HepG2 (cell line): ENCODE measurements at regions not wholly inside any gene's neighbourhood (a gene's known extent, or its start where the extent isn't known, plus 50 kb on each side); places are given as distances from the start of the nearest gene placed in this dataset.

ENCODE experiments used
- BRD4 ChIP-seq: sonication (generic); formaldehyde crosslinking; IDR thresholded peaks from 2 replicates; pipeline ENCODE4 v1.4.0; 2020; ENCODE audit warnings: missing genetic modification reagents
- CHD2 ChIP-seq: IDR thresholded peaks from 2 replicates; pipeline ENCODE4 v1.6.1; 2011; ENCODE audit warnings: low read depth, low read length, improper control_type of control experiment
- FOXK1 ChIP-seq: sonication (generic); formaldehyde crosslinking; IDR thresholded peaks from 2 replicates; pipeline ENCODE4 v1.4.0; 2020; ENCODE audit warnings: low read depth, missing genetic modification reagents, borderline replicate concordance
- FOXK2 ChIP-seq: fragments of 450-650 bp; IDR thresholded peaks from 2 replicates; pipeline ENCODE4 v1.6.1; 2016
- KDM5A ChIP-seq: fragments of 200-600 bp; sonication (generic); IDR thresholded peaks from 2 replicates; pipeline ENCODE4 v1.7.0; 2018; ENCODE audit warnings: antibody characterized with exemption, mild to moderate bottlenecking, low read length, borderline replicate concordance
- SATB2 ChIP-seq: sonication (generic); formaldehyde crosslinking; IDR thresholded peaks from 2 replicates; pipeline ENCODE4 v1.5.0; 2020; ENCODE audit warnings: missing genetic modification reagents
- TOPORS ChIP-seq: sonication (generic); formaldehyde crosslinking; IDR thresholded peaks from 2 replicates; pipeline ENCODE4 v1.8.0; 2023; ENCODE audit warnings: mild to moderate bottlenecking, missing genetic modification reagents
- ZFP82 ChIP-seq: sonication (generic); formaldehyde crosslinking; IDR thresholded peaks from 2 replicates; pipeline ENCODE4 v1.5.1; 2020; ENCODE audit warnings: mild to moderate bottlenecking, missing genetic modification reagents, borderline replicate concordance
- ZNF225 ChIP-seq: sonication (generic); formaldehyde crosslinking; IDR thresholded peaks from 2 replicates; pipeline ENCODE4 v1.4.0; 2020; ENCODE audit warnings: mild to moderate bottlenecking, missing genetic modification reagents
- ZNF230 ChIP-seq: sonication (generic); formaldehyde crosslinking; IDR thresholded peaks from 2 replicates; pipeline ENCODE4 v1.4.0; 2020; ENCODE audit warnings: mild to moderate bottlenecking, missing genetic modification reagents
- ZNF570 ChIP-seq: sonication (generic); formaldehyde crosslinking; IDR thresholded peaks from 2 replicates; pipeline ENCODE4 v1.4.0; 2020; ENCODE audit warnings: mild to moderate bottlenecking, missing genetic modification reagents, borderline replicate concordance
- ZNF577 ChIP-seq: sonication (generic); formaldehyde crosslinking; IDR thresholded peaks from 2 replicates; pipeline ENCODE4 v1.4.0; 2020; ENCODE audit warnings: mild to moderate bottlenecking, low read depth, missing genetic modification reagents, borderline replicate concordance
- ZNF607 ChIP-seq: sonication (generic); formaldehyde crosslinking; IDR thresholded peaks from 2 replicates; pipeline ENCODE4 v1.5.1; 2020; ENCODE audit warnings: missing genetic modification reagents, mild to moderate bottlenecking, borderline replicate concordance
- ZNF7 ChIP-seq: IDR thresholded peaks from 2 replicates; pipeline ENCODE4 v1.6.1; 2016; ENCODE audit warnings: missing biosample characterization, missing genetic modification reagents
- ZNF773 ChIP-seq: sonication (generic); formaldehyde crosslinking; IDR thresholded peaks from 2 replicates; pipeline ENCODE4 v1.4.0; 2020; ENCODE audit warnings: missing genetic modification reagents, borderline replicate concordance
- ZNF816 ChIP-seq: sonication (generic); formaldehyde crosslinking; IDR thresholded peaks from 2 replicates; pipeline ENCODE4 v1.8.0; 2022; ENCODE audit warnings: missing genetic modification reagents, mild to moderate bottlenecking, borderline replicate concordance
- ZNF891 ChIP-seq: sonication (generic); formaldehyde crosslinking; IDR thresholded peaks from 2 replicates; pipeline ENCODE4 v1.5.0; 2020; ENCODE audit warnings: mild to moderate bottlenecking, missing genetic modification reagents
- TF ChIP-seq, protein P1 (sequence below), 2 experiments: sonication (generic) in 1 of 2; formaldehyde crosslinking in 1 of 2; IDR thresholded peaks; 2 replicates each; pipeline versions ENCODE4 v1.4.0 to v1.6.1; 2018 to 2020; ENCODE audit warnings: missing genetic modification reagents in 2 of 2, borderline replicate concordance in 1 of 2, low read depth in 1 of 2, mild to moderate bottlenecking in 1 of 2, missing biosample characterization in 1 of 2
- TF ChIP-seq, protein P2 (sequence below): sonication (generic); formaldehyde crosslinking; IDR thresholded peaks from 2 replicates; pipeline ENCODE4 v1.5.1; 2020; ENCODE audit warnings: mild to moderate bottlenecking, missing genetic modification reagents, borderline replicate concordance
- TF ChIP-seq, protein P3 (sequence below): sonication (generic); formaldehyde crosslinking; IDR thresholded peaks from 2 replicates; pipeline ENCODE4 v1.4.0; 2020; ENCODE audit warnings: missing genetic modification reagents
- TF ChIP-seq, protein P4 (sequence below): sonication (generic); formaldehyde crosslinking; IDR thresholded peaks from 2 replicates; pipeline ENCODE4 v1.4.0; 2020; ENCODE audit warnings: missing genetic modification reagents, borderline replicate concordance
- TF ChIP-seq, protein P5 (sequence below): IDR thresholded peaks from 2 replicates; pipeline ENCODE4 v1.6.1; 2012; ENCODE audit warnings: inconsistent platforms

DNA sequence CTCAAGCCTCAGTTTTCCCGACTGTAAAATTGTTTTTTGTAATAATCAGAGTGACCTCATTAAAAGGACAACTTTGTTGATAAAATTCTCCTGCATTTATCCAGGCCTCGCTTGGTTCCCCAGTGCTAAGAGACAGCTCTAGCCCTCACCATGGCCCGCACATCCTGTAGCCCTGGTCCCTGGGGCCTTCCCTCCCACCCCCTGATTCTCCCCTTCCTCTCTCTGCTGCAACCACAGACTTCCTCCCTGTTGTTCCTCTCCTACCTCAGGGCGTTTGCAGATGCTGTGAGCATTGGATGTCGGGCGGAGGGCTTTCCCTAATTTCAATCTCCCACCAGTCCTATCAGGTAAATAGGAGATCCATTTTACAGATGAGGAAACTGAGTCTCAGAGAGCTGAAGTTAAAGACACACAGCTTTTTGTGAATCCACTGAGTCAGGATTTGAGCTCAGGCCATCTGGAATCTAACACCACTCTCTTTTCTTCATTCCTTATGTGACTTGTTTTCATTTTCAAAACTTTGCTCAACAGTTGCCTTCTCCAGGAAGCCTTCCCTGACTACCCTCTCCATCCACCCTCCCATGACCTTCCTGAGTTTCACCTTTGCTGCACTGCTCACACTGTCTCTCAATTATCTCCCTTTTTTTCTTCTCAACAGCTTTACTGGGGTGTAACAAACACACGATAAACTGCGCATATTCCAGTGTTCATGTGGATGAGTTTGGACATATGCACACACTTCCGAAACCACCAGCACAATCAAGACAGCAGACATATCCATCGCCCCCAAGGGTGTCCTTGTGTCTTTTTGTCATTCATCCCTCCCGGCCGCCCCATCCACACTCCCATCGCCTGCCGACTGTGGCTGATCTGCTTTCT is 107.1 kb downstream of the CEBPB start (continued):
- TF ChIP-seq, protein P1, sequence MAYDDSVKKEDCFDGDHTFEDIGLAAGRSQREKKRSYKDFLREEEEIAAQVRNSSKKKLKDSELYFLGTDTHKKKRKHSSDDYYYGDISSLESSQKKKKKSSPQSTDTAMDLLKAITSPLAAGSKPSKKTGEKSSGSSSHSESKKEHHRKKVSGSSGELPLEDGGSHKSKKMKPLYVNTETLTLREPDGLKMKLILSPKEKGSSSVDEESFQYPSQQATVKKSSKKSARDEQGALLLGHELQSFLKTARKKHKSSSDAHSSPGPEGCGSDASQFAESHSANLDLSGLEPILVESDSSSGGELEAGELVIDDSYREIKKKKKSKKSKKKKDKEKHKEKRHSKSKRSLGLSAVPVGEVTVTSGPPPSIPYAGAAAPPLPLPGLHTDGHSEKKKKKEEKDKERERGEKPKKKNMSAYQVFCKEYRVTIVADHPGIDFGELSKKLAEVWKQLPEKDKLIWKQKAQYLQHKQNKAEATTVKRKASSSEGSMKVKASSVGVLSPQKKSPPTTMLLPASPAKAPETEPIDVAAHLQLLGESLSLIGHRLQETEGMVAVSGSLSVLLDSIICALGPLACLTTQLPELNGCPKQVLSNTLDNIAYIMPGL (CRISPR knock-in tag; IDR thresholded peaks at IDR 0.05; ENCODE audit: borderline replicate concordance in 1 of 2, low read depth in 1 of 2): no peak
- TF ChIP-seq, protein P2, sequence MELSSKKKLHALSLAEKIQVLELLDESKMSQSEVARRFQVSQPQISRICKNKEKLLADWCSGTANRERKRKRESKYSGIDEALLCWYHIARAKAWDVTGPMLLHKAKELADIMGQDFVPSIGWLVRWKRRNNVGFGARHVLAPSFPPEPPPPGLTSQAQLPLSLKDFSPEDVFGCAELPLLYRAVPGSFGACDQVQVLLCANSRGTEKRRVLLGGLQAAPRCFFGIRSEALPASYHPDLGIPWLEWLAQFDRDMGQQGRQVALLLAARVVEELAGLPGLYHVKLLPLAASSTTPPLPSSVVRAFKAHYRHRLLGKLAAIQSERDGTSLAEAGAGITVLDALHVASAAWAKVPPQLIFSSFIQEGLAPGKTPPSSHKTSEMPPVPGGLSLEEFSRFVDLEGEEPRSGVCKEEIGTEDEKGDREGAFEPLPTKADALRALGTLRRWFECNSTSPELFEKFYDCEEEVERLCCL: no peak
- TF ChIP-seq KDM5A (no peak), FOXK2 (no peak), ZNF7 (CRISPR knock-in tag) (no peak), TOPORS (CRISPR knock-in tag) (no peak), ZNF230 (no peak), FOXK1 (CRISPR knock-in tag) (no peak), ZNF577 (CRISPR knock-in tag) (no peak), ZNF570 (CRISPR knock-in tag) (no peak), BRD4 (CRISPR knock-in tag) (no peak), CHD2 (no peak), ZNF607 (no peak), ZNF816 (no peak), ZFP82 (CRISPR knock-in tag) (0 out of 2 replicates have a peak, but pooled peaks have one; percentile 28), ZNF891 (no peak), SATB2 (CRISPR knock-in tag) (no peak), ZNF225 (CRISPR knock-in tag) (0 out of 2 replicates have a peak, but pooled peaks have one; percentile 6), ZNF773 (CRISPR knock-in tag) (no peak)
- TF ChIP-seq, protein P3, sequence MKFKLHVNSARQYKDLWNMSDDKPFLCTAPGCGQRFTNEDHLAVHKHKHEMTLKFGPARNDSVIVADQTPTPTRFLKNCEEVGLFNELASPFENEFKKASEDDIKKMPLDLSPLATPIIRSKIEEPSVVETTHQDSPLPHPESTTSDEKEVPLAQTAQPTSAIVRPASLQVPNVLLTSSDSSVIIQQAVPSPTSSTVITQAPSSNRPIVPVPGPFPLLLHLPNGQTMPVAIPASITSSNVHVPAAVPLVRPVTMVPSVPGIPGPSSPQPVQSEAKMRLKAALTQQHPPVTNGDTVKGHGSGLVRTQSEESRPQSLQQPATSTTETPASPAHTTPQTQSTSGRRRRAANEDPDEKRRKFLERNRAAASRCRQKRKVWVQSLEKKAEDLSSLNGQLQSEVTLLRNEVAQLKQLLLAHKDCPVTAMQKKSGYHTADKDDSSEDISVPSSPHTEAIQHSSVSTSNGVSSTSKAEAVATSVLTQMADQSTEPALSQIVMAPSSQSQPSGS (CRISPR knock-in tag): no peak
- TF ChIP-seq, protein P4, sequence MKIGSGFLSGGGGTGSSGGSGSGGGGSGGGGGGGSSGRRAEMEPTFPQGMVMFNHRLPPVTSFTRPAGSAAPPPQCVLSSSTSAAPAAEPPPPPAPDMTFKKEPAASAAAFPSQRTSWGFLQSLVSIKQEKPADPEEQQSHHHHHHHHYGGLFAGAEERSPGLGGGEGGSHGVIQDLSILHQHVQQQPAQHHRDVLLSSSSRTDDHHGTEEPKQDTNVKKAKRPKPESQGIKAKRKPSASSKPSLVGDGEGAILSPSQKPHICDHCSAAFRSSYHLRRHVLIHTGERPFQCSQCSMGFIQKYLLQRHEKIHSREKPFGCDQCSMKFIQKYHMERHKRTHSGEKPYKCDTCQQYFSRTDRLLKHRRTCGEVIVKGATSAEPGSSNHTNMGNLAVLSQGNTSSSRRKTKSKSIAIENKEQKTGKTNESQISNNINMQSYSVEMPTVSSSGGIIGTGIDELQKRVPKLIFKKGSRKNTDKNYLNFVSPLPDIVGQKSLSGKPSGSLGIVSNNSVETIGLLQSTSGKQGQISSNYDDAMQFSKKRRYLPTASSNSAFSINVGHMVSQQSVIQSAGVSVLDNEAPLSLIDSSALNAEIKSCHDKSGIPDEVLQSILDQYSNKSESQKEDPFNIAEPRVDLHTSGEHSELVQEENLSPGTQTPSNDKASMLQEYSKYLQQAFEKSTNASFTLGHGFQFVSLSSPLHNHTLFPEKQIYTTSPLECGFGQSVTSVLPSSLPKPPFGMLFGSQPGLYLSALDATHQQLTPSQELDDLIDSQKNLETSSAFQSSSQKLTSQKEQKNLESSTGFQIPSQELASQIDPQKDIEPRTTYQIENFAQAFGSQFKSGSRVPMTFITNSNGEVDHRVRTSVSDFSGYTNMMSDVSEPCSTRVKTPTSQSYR (CRISPR knock-in tag): no peak
- TF ChIP-seq, protein P5, sequence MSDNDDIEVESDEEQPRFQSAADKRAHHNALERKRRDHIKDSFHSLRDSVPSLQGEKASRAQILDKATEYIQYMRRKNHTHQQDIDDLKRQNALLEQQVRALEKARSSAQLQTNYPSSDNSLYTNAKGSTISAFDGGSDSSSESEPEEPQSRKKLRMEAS: no peak
